Kidney (tissue), 13 donors: ENCODE measurements at regions not wholly inside any gene's neighbourhood (a gene's known extent, or its start where the extent isn't known, plus 50 kb on each side); places are given as distances from the start of the nearest gene placed in this dataset.

ENCODE experiments used
- DNase-seq, 5 donors: peaks; one replicate each; pipeline ENCODE4 v3.0.0-alpha.2; 2013 to 2020
- FAIRE-seq: peaks from 2 replicates; lab custom pipeline; 2012; peaks lifted over from hg19 to GRCh38; lab: Jason Lieb, UNC
- H3K27ac ChIP-seq, 2 donors: one replicate each; pipeline ENCODE4 v1.7.0; 2013; ENCODE audit warnings: low read depth in 2 of 2, low read length in 2 of 2, inconsistent platforms in 1 of 2
- H3K27me3 ChIP-seq: one replicate; pipeline ENCODE4 v1.7.1; 2013; ENCODE audit warnings: low read length, inconsistent platforms; ENCODE audit not compliant: control insufficient read depth, insufficient read depth
- H3K36me3 ChIP-seq, 3 donors: one replicate each; pipeline versions ENCODE4 v1.7.0 to v1.7.1; 2013; ENCODE audit warnings: low read length in 3 of 3, control low read depth in 1 of 3, inconsistent platforms in 1 of 3; ENCODE audit not compliant: insufficient read depth in 3 of 3, control insufficient read depth in 2 of 3
- H3K4me1 ChIP-seq, 3 donors: one replicate each; pipeline versions ENCODE4 v1.7.0 to v1.7.1; 2013; ENCODE audit warnings: low read length in 3 of 3, inconsistent platforms in 1 of 3, low read depth in 1 of 3; ENCODE audit not compliant: control insufficient read depth in 2 of 3, insufficient read depth in 2 of 3
- H3K4me3 ChIP-seq, 3 donors: one replicate each; pipeline versions ENCODE4 v1.7.0 to v1.8.1; 2013; ENCODE audit warnings: low read length in 3 of 3, control low read depth in 1 of 3, inconsistent platforms in 1 of 3
- H3K9ac ChIP-seq, 3 donors: one replicate each; pipeline versions ENCODE4 v1.7.0 to v1.7.1; 2013; ENCODE audit warnings: low read length in 3 of 3, control low read depth in 1 of 3, inconsistent platforms in 1 of 3
- H3K9me3 ChIP-seq, 3 donors: one replicate each; pipeline versions ENCODE4 v1.7.0 to v1.7.1; 2013; ENCODE audit warnings: low read length in 3 of 3, control low read depth in 1 of 3, inconsistent platforms in 1 of 3; ENCODE audit not compliant: control insufficient read depth in 2 of 3, insufficient read depth in 1 of 3
- CTCF ChIP-seq: IDR thresholded peaks from 3 replicates; pipeline ENCODE4 v1.5.1; 2012; ENCODE audit warnings: mild to moderate bottlenecking, moderate library complexity, borderline replicate concordance; ENCODE audit not compliant: insufficient read depth; ENCODE audit errors: extremely low read depth
- intact Hi-C: fragments of 100-400 bp; cut with DNase I; formaldehyde crosslinking; loops from one replicate; pipeline ENCODE4 v1.11.1; 2022
- donor health status: control.
- donor health status: control.
- donor health status: control.
- donor health status: control.
- donor health status: control.
- donor health status: DM: yes; HTN: yes; CAD: no.
- donor health status: Normal renal cell carcinoma (clear cell type).

GRCh38 chr13:90857921-90858320, 489.6 kb upstream of the MIR17HG start:
- no peaks in the 10 kb centered on the region for H3K9me3 ChIP-seq
- no peaks in the 10 kb centered on the region for H3K36me3 ChIP-seq
- intact Hi-C loops, result no loop called here
- H3K27me3 ChIP-seq, result no peaks in the 10 kb centered on the region
- H3K4me3 ChIP-seq, result no peak overlapping the region
- no peaks in the 10 kb centered on the region for H3K4me1 ChIP-seq
- no peak overlapping the region for H3K27ac ChIP-seq
- DNase-seq (no peak), FAIRE-seq (no peak)
- no peak overlapping the region for H3K9ac ChIP-seq
- no peak for TF ChIP-seq CTCF

- FAIRE-seq (no peak), DNase-seq (no peak)
- no peak for TF ChIP-seq CTCF
- H3K9me3 ChIP-seq, result no peaks in the 10 kb centered on the region
- no peak overlapping the region for H3K9ac ChIP-seq
- intact Hi-C loops, result no loop called here
- no peaks in the 10 kb centered on the region for H3K36me3 ChIP-seq
- H3K27ac ChIP-seq, result no peak overlapping the region
- H3K4me3 ChIP-seq, result no peak overlapping the region
- no peaks in the 10 kb centered on the region for H3K27me3 ChIP-seq
- H3K4me1 ChIP-seq, result no peaks in the 10 kb centered on the region
Observed at GRCh38 chr13:90866006-90866405, 481.5 kb upstream of the MIR17HG start.

DNA sequence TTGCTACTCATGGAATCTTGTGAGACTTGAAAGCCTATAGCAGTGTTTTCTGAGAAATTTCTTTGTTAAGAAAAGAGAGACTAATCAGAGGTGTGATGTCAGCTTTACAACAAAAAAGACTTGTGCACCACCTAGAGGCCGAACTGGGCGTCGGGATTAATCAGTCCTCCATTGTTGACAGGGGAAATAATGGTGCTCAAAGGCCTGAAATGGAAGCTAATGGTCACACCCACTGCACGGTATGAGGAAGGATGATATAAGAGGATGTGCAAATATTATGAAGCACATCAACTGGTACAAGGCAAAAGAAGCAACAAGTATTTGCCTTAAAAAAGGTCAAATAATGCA, 480.2 kb upstream of the MIR17HG start:
- H3K9me3 ChIP-seq, result no peaks in the 10 kb centered on the region
- no peak overlapping the region for H3K4me3 ChIP-seq
- peak; percentile 29 for FAIRE-seq
- no peaks in the 10 kb centered on the region for H3K4me1 ChIP-seq
- intact Hi-C loops, result no loop called here
- no peak overlapping the region for H3K27ac ChIP-seq
- H3K9ac ChIP-seq, result no peak overlapping the region
- peak; percentile 69 to 87 (median 76) for DNase-seq
- H3K27me3 ChIP-seq, result no peaks in the 10 kb centered on the region
- TF ChIP-seq CTCF, result peak; percentile 69
- H3K36me3 ChIP-seq, result no peaks in the 10 kb centered on the region

- Histone ChIP-seq H3K9me3 (no peaks in the 10 kb centered on the region), H3K4me3 (no peak overlapping the region), H3K36me3 (no peaks in the 10 kb centered on the region), H3K27ac (no peak overlapping the region), H3K4me1 (no peaks in the 10 kb centered on the region), H3K27me3 (no peaks in the 10 kb centered on the region), H3K9ac (no peak overlapping the region)
- intact Hi-C loops, result no loop called here
- peak in 1 of 5 donors; percentile 31 for DNase-seq
- peak; percentile 8 for FAIRE-seq
- TF ChIP-seq CTCF, result peak; percentile 62
Observed at GRCh38 chr13:90868321-90868920, 479.1 kb upstream of the MIR17HG start.
